IPS-NIHi7 (cell line): ENCODE measurements at regions not wholly inside any gene's neighbourhood (a gene's known extent, or its start where the extent isn't known, plus 50 kb on each side); places are given as distances from the start of the nearest gene placed in this dataset.
A peak's percentile ranks its signal among the peaks of the same experiment; 100 is the strongest.

Source experiments
- DNase-seq: peaks from one replicate; pipeline ENCODE4 v3.0.0; 2012; ENCODE audit warnings: mixed read lengths; ENCODE audit errors: extremely low spot score

DNA sequence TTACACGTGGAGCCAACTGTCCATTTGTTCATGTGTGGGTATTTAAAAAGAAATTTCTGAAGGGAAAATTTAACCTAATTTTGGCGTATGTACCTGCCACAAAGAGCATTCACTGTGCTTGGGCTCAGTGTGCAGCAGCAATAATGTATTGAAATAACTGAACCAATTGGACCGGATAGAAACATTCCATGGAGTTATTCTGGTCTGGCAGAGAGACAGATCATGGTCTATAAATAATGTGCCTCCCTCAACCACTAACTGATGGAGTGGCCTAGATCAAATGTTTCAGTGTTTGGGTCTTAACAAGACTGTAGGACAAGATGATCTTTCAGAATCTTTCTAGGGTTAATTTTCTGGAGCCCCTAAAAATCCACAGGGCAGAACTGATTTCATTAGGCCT, 469.7 kb downstream of the PRELID2 start:
- no peak for DNase-seq

DNA sequence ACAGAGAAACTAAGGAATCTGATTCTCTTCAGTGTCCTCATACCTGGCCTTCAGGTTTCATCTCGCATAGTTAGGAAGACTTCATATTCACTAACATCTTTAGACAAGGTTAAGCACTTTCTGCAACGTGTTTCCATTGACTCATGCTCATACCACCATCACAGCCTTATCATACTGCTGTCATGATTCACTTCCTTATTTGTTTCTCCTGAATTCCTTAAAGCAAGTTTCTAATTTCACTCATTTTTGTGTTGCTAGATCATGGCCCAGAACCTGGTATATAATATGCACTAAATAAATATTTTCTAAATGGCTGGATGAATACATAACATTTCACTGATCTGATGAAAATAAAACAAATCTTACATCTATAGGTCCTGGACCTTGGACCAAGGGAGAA, 472.9 kb downstream of the PRELID2 start:
- no peak for DNase-seq

DNA sequence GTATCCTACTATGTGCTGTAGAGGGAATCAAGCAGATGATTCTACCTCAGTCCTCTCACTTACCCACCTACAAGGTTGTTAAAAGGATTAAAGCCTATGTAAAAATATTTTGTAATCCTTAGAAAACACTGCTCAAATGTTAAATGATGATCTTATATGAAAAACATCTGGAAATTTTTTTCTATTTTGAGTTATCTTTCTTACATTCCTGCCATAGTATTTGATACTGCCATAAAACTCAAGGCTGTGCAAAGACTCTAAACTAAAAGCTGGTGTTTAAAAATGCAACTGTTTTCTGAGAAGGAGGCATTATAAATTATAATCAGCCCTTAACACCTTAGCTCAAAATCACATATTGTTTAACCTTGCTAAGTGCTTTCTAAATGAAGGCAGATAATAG, 474.2 kb downstream of the PRELID2 start:
- no peak for DNase-seq

DNA sequence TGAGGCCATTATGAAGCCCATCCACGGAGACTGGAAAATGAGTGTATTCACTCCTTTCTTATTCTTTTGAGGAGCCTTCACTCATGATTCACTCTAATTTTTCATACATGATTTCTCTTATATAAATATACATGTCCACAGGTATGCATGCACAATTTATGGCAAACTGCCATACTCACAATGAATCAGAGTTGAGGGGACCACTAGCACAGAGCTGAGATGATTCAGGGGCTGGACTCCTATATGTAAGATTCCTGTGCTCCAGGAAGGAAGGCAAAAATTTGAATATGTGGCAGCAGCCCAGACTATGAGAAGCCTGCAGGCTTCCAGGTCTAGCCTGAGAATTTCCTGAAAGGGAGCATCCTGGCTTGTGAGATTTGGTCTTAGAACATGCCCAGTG, 484.6 kb downstream of the PRELID2 start:
- DNase-seq: no peak

- peak; percentile 40 for DNase-seq
These were observed 488.0 kb downstream of the PRELID2 start for GRCh38 chr5:145347026-145347616.

DNA sequence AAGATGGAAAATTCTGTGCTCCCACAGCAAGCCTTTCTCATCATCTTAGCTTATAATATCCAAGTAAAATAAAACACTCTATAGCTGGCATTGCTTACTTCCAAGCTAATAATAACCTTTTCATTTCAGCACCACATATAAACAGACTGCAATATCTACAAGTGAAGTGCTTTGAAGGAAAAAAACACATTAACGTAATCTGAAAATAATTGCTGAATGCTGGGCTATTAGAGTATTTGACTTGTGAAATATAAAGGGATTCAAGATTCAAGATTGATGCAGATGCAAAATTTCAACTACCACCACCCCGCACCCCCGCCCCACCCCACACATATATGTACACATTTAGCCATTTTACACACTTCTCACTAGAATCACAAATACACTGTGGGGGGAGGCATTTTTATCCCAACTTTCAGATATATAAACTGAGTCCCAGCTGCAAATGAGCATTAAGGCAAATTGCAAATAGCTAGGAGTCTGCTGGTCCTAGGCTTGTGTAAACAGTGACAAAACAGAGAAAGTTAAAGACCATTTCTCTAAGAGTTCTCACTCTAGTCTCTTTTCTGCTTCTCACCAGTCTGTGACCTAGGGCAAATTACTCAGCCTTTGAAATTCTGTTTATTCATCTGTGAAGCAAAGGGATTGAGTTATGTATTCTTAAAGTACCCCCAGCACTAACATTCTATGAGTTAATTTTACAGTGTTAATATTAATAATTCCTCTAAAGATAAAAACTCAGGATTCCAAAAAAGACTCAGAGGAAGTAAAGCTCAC, 489.4 kb downstream of the PRELID2 start:
- DNase-seq: no peak

DNA sequence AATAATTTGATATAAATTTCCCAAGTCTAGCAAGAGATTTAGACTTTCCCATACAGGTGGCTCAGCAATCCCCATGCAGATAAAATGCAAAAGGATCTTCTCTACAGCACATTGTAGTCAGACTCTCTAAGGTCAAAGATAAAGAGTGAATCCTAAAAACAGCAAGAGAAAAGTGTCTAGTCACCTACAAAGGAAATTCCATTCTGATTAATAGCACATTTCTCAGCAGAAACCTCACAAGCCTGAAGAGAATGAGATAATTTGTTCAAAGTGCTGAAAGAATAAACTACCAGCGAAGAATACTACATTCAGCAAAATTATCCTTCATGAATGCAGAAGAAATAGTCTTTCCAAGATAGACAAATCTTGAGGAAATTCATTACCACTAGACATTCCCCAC, 493.3 kb downstream of the PRELID2 start:
- no peak for DNase-seq

DNA sequence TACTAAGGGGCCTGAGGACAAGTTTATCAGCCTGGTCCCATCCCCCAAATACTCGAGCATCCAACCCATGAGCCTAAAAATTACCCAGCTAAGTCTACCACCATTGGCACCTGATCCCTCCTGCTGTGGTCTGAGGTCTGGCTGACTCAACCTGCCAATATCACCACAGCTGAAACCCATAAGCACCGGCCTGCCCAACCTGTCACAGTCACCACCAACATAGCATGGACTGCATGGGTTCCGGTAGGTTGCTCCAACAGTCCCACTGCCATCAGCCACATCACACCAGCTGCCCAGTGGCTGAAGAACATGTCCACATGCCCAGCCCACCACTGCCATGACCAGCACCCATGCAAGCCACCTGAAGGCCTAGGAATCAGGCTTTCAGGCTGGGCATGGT, 495.0 kb downstream of the PRELID2 start:
- DNase-seq: no peak

- DNase-seq: no peak
These were observed 510.2 kb downstream of the PRELID2 start for GRCh38 chr5:145324767-145325479.

GRCh38 chr5:145324101-145324500, 511.0 kb downstream of the PRELID2 start:
- DNase-seq: no peak

GRCh38 chr5:145316282-145316681, 518.9 kb downstream of the PRELID2 start:
- DNase-seq: no peak

- DNase-seq: no peak
These were observed 527.2 kb downstream of the PRELID2 start for GRCh38 chr5:145307866-145308382.

DNA sequence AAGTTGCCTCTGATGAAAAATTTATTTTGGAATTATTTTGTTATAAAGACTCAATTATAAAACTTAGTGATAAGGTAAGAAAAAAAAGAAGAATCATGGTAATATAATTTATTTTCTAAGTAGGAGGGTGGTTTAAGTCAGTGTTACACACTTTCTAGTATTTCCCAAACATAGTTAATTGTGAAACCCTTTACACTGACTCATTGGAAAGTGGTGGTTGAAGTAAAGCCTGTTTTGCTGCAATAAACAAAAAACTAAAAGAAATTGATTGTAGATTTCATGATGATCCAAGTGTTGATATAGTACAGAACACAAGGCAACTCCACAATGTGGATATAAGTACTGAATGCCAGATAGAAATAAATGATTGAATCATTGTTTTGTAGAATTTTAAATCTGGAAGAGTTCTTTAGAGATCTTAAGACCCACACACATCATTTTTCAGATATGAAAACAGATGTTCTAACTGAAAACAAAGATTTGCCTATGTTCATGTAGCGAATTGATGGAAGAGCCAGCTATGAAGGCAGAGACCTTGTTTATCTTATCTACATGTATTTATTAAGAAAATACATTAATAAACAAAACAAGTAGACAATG, 539.8 kb downstream of the PRELID2 start:
- DNase-seq: no peak

- DNase-seq: no peak
These were observed 540.8 kb downstream of the PRELID2 start for GRCh38 chr5:145294331-145294730.

DNA sequence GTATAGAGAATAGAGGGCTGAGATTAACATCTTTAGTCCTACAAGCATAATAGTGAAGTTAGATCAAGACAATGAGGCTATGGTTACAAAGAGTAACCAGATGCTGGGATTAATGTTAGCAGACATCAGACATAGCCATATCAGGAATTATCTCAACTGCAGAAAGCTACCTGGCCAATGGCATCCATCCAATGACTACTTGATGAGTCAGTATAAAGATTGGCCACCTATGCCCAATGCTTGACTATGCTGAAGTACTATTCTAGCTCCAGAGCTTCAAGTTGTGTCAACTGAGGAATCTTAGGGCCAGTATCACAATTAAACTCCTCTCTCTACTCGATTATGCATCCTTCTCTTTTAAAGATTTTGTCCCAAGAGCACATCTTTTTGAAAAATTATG, 541.4 kb downstream of the PRELID2 start:
- no peak for DNase-seq

DNA sequence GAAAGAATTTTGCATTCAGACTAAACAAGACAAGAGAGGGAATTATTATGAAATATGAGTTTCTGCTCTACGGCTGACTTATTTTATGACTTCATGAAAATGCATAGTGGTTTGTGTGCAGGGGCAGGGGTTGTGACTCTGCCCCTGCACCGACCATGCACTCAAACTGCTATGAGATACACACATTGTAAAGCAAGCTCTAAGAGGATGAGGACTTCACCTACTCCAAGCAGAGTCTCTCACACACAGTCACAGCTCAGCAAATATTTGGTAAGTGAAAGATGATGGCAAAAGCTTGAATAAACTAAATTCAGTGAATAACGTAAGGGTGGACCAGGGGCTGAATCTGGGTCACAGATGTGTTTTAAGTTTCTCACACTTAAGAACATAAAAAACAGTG, 542.9 kb downstream of the PRELID2 start:
- DNase-seq: no peak

DNA sequence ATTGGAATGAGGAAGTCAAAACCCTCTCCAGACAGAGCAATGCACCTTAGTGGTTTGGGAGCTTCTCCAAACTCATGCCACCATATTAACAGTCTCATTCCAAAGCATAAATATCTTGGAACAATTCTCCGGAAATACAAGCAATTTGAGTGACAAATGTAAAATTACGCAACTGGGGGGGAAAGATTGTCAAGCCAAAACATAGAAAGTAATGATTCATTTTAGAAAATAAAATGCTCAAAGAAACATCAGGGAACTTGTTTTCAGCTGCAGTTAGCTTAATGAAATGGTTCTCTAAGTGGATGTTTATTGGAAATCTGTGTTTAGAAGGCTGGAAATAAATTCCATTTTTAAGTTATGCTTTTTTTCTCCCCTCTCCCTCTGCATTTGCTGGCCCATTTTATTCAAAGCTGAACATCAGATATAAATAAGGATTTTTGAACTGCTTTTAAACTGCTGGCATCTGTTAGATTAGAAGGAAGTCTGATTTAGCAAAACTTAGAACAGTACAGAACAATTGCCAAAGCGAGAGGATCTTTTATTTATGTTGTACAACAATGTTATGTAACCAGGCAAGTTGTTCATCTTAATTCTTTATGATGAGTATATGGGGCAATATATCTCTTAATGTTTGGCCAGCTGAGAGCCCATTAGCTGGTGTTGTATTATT, 551.9 kb downstream of the PRELID2 start:
- no peak for DNase-seq

GRCh38 chr5:145280806-145281205, 554.3 kb downstream of the PRELID2 start:
- no peak for DNase-seq

GRCh38 chr5:145280214-145280613, 554.9 kb downstream of the PRELID2 start:
- no peak for DNase-seq

GRCh38 chr5:145260670-145261069, 574.5 kb downstream of the PRELID2 start:
- DNase-seq: no peak

- DNase-seq: no peak
These were observed 587.4 kb downstream of the PRELID2 start for GRCh38 chr5:145247745-145248040.
